ENCODE measurements at regions not wholly inside any gene's neighbourhood (a gene's known extent, or its start where the extent isn't known, plus 50 kb on each side); places are given as distances from the start of the nearest gene placed in this dataset.

DNA sequence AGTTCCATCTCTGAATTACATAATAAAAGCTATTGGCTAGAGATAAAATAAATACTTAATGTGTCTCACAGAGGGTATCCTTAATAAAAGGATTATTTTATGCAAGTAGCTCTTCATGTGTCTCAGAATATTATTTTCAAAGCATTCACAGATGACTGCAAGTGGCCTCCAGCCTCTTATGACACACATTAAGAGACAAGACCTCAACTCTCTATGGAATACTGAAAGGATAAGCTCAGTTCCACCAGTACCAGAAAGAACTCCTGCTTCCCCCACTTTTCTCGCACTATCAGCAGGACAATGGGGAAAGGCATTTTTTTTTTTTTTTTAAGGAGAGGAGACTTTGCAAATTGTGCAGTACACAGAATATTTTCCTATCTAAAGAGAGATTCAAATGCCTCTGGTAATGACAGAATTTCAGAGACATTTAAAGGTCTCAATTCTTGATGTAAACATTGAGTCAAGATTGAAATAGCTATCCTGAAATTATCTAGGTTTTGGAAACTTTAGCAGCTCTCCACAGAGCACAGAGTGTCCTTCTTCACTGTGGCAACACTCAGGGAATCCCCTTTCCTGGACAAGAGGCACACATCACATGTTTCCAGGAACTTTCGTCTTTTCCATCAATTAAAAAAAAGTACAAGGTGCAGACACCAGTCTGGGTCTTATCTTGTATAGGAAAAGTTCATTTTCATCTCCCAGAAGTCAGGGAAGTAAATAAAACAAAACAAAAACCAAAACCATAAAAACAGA, 122.0 kb upstream of the ANK3 start:
- TF ChIP-seq, protein P1, sequence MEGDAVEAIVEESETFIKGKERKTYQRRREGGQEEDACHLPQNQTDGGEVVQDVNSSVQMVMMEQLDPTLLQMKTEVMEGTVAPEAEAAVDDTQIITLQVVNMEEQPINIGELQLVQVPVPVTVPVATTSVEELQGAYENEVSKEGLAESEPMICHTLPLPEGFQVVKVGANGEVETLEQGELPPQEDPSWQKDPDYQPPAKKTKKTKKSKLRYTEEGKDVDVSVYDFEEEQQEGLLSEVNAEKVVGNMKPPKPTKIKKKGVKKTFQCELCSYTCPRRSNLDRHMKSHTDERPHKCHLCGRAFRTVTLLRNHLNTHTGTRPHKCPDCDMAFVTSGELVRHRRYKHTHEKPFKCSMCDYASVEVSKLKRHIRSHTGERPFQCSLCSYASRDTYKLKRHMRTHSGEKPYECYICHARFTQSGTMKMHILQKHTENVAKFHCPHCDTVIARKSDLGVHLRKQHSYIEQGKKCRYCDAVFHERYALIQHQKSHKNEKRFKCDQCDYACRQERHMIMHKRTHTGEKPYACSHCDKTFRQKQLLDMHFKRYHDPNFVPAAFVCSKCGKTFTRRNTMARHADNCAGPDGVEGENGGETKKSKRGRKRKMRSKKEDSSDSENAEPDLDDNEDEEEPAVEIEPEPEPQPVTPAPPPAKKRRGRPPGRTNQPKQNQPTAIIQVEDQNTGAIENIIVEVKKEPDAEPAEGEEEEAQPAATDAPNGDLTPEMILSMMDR (IDR thresholded peaks at IDR 0.05), result no peak
- no peak for TF ChIP-seq POLR2A (IDR thresholded peaks at IDR 0.05)

Data from lower leg skin (tissue), 3 donors.